ENCODE measurements at regions not wholly inside any gene's neighbourhood (a gene's known extent, or its start where the extent isn't known, plus 50 kb on each side); places are given as distances from the start of the nearest gene placed in this dataset.

- H3K9me3 ChIP-seq = no peaks in the 10 kb centered on the region
- H3K27me3 ChIP-seq = no peaks in the 10 kb centered on the region
- no peak overlapping the region for H3K27ac ChIP-seq
- DNase-seq = no peak
- no peak for TF ChIP-seq CTCF (IDR thresholded peaks at IDR 0.05)
- no peak overlapping the region for H3K9ac ChIP-seq (ENCODE audit: low read depth in 2 of 2, low read length in 2 of 2)
- H3K4me1 ChIP-seq = no peaks in the 10 kb centered on the region
- no peak overlapping the region for H3K4me3 ChIP-seq
- intact Hi-C loops (cut with DNase I) = no loop called here
- H3K36me3 ChIP-seq = no peaks in the 10 kb centered on the region
These were observed 258.7 kb upstream of the GPC6 start for GRCh38 chr13:92967923-92968322.

DNA sequence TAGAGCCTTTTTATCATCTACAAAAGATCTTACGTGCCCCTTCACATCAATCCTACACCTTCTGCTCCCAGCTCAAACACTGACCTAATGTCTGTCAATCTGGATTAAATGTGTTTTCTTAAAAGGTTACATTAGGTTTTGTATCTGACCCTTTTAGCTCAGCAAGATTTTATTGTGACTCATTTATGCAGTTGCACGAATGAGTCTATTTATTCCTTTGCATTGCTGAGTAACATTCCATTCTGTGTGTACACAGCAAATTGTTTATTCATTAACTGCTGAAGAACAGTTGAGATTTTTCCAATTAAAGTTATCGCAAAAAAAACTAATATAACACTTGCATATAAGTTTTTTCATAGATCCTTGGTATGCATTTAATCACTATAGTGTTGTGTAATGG lies 253.9 kb upstream of the GPC6 start:
- H3K27me3 ChIP-seq = no peaks in the 10 kb centered on the region
- intact Hi-C loops (cut with DNase I) = no loop called here
- no peak overlapping the region for H3K27ac ChIP-seq
- H3K4me1 ChIP-seq = no peaks in the 10 kb centered on the region
- H3K9me3 ChIP-seq = no peaks in the 10 kb centered on the region
- no peak for TF ChIP-seq CTCF (IDR thresholded peaks at IDR 0.05)
- no peaks in the 10 kb centered on the region for H3K36me3 ChIP-seq
- DNase-seq = no peak
- no peak overlapping the region for H3K4me3 ChIP-seq
- H3K9ac ChIP-seq (ENCODE audit: low read depth in 2 of 2, low read length in 2 of 2) = no peak overlapping the region

DNA sequence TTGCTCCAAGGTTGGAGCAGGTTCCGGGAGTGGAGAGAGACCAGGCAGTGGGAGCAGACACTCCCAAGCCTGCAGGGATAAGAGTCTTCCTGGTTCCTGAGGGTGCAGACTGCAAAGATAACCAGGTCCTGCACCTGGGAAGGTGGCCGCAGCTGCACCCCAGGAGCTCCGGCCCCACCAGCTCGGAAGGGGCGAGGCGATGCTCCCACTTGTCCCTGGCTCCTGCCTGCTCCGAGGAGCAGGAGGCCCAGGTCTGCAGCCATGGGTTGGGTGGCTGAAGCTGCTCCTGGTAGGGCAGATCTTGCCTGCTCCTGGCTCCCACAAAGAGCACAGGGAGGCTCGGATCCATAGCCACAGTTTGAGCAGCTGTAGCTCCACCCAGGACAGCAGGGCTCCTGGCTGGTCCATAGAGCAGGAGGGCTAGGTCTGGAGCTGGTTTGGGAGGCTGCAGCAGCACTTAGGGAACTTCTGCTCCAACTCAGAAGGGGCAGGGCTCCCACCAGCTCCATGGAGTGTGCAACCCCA lies 251.6 kb upstream of the GPC6 start:
- no peak for DNase-seq
- no peaks in the 10 kb centered on the region for H3K27me3 ChIP-seq
- H3K4me1 ChIP-seq = no peaks in the 10 kb centered on the region
- no peaks in the 10 kb centered on the region for H3K9me3 ChIP-seq
- intact Hi-C loops (cut with DNase I) = no loop called here
- H3K36me3 ChIP-seq = no peaks in the 10 kb centered on the region
- no peak overlapping the region for H3K27ac ChIP-seq
- no peak overlapping the region for H3K9ac ChIP-seq (ENCODE audit: low read depth in 2 of 2, low read length in 2 of 2)
- no peak overlapping the region for H3K4me3 ChIP-seq
- no peak for TF ChIP-seq CTCF (IDR thresholded peaks at IDR 0.05)

DNA sequence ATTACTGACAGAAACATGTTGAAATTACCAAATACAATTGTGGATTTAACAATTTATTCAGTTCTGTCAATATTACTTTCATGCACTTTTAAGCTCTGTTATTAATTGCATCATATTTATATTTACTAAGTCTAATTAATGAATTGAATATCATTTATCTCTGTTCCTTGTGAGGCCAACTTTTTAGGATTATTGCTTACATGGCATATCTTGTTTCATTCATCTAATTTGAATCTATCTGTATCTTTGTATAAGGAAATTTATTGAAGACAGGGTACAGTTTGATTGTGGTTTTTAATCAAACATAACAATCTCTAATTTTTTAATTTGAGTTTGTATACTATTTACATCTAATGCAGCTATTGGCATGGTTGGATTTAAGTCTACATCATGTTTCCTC lies 249.9 kb upstream of the GPC6 start:
- no peak overlapping the region for H3K4me3 ChIP-seq
- intact Hi-C loops (cut with DNase I) = no loop called here
- H3K9ac ChIP-seq (ENCODE audit: low read depth in 2 of 2, low read length in 2 of 2) = no peak overlapping the region
- no peaks in the 10 kb centered on the region for H3K36me3 ChIP-seq
- no peak for DNase-seq
- H3K27ac ChIP-seq = no peak overlapping the region
- no peaks in the 10 kb centered on the region for H3K27me3 ChIP-seq
- TF ChIP-seq CTCF (IDR thresholded peaks at IDR 0.05) = no peak
- no peaks in the 10 kb centered on the region for H3K4me1 ChIP-seq
- H3K9me3 ChIP-seq = no peaks in the 10 kb centered on the region

- no peak overlapping the region for H3K9ac ChIP-seq (ENCODE audit: low read depth in 2 of 2, low read length in 2 of 2)
- H3K4me1 ChIP-seq = no peaks in the 10 kb centered on the region
- H3K9me3 ChIP-seq = no peaks in the 10 kb centered on the region
- no peaks in the 10 kb centered on the region for H3K36me3 ChIP-seq
- no peak overlapping the region for H3K4me3 ChIP-seq
- intact Hi-C loops (cut with DNase I) = no loop called here
- H3K27me3 ChIP-seq = no peaks in the 10 kb centered on the region
- H3K27ac ChIP-seq = no peak overlapping the region
- DNase-seq = no peak
- TF ChIP-seq CTCF (IDR thresholded peaks at IDR 0.05) = no peak
These were observed 242.5 kb upstream of the GPC6 start for GRCh38 chr13:92984151-92984550.

- no peaks in the 10 kb centered on the region for H3K4me1 ChIP-seq
- no peaks in the 10 kb centered on the region for H3K36me3 ChIP-seq
- H3K27me3 ChIP-seq = no peaks in the 10 kb centered on the region
- no peak overlapping the region for H3K4me3 ChIP-seq
- H3K27ac ChIP-seq = no peak overlapping the region
- no peaks in the 10 kb centered on the region for H3K9me3 ChIP-seq
- H3K9ac ChIP-seq (ENCODE audit: low read depth in 2 of 2, low read length in 2 of 2) = no peak overlapping the region
- DNase-seq = no peak
- no peak for TF ChIP-seq CTCF (IDR thresholded peaks at IDR 0.05)
- intact Hi-C loops (cut with DNase I) = no loop called here
These were observed 237.3 kb upstream of the GPC6 start for GRCh38 chr13:92989301-92989700.
